Stimulated activated CD8-positive, alpha-beta memory T cell treated with anti-CD3 and anti-CD28 coated beads, Interleukin-15, amount 100 ng/mL, for 48 hours (primary cell): ENCODE measurements at regions not wholly inside any gene's neighbourhood (a gene's known extent, or its start where the extent isn't known, plus 50 kb on each side); places are given as distances from the start of the nearest gene placed in this dataset.

Experiments
- DNase-seq, 2 donors: peaks; one replicate each; pipeline ENCODE4 v3.0.0-alpha.2; 2020; ENCODE audit warnings: low read depth in 2 of 2

DNA sequence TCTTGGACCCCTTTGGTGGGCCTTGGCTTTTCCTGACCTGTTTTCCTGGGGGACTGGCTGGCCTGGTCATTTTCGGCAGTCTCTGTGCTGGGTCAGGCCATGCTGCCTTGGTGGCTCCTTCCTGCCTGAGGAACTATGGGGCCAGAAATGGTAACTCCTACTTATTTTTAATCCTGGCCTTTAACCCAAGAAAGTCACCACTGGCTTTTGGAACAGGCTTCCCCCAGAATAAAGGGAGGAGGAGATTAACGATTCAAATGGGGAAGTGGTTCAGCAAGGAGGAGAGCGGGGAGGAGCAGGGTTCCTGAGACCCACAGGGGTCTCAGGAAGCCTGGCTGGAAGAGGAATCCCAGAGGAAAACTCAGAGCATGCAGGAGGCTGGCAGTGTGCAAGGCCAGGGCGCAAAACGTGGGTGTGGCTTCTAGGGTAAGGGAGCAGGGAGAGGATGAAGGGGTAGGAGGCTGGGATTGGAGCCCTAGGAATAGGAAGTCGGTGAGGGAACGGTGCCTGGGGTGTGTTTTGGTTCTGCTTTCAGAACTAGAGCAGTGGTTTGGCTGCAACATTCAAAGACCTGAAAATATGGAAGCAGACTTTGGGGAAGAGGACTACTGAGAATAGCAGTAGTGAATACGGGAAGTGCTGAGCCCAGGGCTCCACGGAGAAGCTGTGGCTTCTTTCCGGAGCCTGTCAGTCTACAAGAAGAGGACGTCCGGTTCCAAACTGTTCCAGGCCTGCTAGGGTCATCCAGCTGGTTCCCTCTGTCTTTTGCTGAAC lies 271.1 kb upstream of the KLF4 start:
- DNase-seq = no peak

DNA sequence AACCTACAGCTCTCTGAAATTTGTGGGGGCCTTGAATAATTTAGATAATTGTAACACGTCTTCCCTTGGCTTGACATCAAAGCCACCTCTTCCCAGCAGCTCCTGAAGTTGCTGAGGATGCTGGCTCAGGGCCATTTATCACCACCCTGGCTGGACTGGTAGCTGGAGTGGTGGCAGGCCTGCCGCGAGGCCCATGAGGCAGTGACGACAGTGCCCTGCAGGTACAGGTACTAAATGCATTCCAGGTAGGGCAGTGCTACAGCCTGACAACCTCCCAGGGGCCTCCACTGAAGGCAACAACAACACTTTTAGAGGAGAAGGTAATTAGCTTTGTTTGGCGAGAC lies 270.2 kb upstream of the KLF4 start:
- no peak for DNase-seq

DNA sequence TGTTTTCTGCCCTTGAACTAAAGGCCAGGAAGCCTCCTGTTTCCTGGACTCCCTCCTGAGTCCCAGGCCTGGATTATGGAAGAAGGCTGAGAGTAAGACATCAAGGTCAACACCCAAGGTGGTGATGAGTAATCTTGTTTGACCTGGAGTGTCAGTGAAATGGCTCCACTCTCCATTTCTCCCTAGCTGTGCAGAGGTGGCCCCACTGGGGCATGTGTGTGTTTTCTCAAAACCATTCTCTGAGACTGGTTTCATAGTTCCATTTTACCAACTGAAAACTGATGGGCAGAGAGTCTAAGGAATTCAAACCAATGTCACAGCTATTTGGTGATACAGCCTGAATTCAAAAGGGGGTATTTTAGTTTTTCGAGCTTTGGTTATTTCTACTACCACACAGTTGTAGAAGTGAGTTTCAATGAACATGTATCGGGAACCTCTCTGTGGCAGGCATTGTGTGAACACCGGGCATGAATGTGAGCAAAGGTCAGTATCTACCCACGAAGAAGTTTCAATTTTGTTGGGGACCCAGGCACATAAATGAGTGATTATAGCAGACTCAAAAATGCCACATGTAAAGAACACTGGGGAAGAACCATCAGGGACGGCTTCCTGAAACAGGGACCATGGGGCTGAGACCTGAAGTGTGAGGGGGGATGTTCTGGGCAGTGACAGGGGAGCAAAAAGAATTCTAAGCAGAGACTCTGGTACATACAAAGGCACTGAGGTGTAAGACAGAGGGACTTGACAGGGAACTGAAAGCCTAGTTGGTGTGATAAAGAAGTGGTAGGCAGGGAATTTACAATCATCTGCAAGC lies 269.6 kb upstream of the KLF4 start:
- no peak for DNase-seq

GRCh38 chr9:107756091-107756490 lies 266.5 kb upstream of the KLF4 start:
- no peak for DNase-seq

DNA sequence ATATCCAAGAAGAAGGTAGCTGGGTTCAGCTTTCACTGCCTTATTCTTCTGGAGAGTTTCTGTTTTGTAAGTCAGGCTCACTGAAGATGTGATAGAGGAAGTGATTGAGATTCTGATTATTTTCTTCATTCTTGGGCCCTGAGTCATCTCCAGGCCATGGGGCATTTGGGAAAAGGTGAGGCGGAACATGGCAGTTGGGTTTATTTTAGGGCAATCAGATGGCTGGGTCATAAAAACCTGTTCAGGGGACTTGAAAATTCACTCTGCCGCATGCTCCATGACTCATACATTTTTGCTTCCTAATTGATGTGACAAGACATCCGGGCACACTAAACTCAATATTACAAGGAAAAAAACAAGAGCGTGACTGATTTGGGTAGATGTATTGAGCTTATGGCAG lies 265.7 kb upstream of the KLF4 start:
- no peak for DNase-seq

GRCh38 chr9:107751567-107752210 lies 262.1 kb upstream of the KLF4 start:
- DNase-seq = no peak

DNA sequence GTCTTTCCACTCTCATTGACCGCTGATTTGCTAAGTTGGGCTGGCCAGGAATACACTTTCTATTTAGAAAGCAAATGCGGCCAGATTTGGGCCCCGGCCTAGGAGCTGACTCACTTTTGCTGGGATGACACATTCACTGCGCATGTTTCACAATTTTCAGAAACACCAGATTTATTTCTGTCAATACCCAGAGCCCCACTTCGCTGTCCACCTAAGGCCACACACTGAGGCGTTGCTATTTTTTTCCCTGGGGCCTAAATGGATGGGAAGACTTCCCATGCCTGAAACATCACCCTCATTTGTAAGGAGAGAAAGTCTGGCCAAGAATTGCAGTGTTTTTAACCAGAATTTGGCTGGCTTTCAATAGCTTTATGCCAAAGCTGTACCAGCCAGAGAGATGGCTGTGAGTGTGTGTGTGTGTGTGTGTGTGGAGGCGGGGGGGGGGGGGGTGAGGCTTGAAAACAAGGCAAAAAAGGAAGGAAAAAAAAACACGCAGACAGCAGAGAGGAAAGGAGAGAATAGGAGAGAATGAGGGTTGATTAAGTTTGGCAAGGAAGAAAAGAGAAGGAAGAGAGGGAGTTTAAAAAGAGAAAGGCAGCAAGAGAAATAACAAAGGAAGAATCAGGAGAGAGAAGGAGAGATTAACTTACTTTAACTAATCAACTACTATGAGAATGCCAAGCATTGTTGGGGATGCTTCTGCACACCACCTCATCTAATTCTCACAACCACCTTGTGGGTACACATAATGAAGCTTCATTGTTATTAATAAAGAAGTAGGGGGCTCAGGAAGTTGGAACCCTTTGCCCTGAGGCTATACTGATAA lies 261.4 kb upstream of the KLF4 start:
- DNase-seq = no peak

DNA sequence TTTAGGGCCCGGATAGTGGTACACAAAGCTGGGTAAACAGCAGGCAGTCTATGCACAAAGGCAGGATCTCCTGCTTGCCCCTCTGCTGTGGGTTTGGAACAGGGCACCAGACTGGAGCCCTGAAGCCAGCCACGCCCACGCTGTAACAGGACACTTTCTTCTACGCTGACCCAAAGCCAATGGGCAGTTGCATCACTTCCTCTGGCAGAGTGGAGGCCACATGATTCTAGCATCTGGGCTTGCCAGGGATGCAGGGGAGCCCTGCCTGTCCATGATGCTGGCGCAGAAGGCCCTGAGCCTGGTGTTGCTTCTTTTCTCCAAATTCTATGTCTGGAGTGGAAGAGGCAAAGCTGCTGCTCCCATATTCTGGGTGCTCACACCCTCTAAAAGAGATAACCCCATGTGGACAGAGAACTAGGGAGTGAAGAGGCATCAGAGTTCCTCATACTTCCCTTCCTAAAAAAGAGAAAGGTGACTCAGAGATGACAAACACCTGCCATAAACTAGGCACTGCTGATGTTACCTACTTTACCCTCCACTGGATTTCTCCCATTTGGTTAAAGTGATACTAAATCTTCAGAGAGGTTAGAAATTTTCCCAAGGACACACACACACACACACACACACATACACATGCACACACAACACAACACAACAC lies 260.3 kb upstream of the KLF4 start:
- DNase-seq = no peak

DNA sequence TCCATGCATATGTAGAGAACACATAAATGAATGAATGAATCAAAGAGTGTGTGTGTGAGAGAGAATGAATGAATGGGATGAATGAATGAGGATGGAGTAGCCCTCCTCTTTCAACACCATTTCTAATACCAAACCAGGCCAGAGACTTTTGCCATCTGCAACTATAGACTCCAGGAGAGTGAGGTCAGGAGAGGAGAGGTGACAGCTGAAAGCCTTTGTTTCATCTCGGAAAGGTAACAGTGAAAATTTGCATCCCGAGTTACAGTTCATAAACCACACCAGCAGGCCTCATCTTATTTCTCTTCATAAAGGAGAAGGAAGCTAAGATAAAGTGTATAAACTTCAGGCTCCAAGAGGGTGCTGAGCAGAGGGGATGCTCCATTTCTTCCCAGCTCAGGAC lies 255.3 kb upstream of the KLF4 start:
- DNase-seq = no peak

DNA sequence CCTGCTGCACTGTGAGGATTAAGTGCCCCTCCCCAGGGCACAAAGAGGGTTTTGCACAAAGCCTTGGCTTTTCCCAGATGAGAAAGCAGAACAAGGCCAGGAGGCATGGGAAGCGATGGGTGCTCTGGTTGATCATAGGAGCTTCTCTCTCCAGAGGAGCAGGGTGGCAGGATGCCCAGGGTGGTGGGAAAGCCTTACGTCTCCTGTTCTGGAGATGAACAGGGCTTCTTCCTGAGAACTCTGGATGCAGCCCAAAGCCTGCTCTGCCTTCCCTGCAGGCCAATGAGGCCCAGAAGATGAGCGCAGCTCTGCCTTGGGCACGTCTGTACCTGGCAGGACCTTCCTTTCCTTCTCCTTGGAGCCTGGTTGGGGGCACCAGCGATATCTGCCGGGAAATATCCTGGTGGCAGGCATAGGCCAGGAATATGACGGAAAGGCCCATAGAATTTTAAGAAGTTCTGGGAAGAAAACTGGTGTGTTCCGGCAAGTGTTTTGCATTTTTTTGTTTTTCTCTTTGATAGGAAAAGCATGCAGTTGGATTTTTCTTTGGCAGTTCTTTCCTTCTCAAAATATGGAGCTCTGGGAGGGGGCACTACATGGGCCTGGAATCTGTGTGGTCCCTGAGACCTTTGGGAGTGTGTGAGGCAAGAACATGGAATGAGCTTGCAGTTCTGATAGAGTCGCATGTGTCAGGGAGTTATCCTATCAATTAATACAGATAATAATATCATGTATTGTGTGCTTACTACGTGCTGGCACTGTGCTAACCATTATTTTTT lies 253.2 kb upstream of the KLF4 start:
- no peak for DNase-seq

DNA sequence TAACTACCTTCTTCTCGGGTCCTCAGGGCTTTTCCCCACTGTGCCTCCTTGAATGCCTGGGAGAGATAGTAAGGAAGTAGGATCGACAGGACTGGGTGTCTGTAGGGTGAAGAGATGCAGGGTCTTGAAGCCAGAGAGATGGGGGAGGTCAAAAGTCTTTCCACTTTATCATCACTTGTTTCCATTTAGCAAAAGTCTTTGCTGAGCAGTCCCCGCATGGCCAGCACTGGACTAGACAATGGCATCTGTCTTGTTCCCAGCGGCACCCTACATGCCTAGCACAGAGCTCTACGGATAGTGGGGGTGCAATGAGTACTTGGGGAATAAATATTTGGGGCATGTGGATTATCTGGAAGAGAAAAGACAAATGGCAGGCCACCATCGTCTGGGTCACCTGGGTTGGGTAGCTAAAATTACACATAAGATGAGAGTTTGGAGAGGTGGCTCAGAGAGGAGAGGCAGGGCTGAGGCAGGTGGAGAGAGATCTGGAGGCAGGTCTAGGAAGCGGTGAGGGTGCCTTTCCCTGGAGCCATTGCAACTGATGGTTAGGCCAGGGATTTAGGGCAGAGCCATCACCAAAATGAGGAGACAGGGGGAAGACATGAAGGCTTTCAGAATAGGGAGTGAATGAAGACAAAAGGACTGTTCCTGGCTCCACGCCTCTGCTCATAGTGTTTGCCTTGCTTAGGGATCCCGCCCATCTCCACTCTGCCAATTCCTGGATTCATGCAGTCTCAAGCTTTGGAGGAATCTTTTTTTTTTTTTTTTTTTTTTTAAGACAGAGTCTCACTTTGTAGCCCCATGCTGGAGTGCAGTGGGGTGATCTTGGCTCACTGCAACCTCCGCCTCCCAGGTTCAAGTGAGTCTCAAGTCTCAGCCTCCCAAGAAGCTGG lies 250.8 kb upstream of the KLF4 start:
- DNase-seq = no peak

DNA sequence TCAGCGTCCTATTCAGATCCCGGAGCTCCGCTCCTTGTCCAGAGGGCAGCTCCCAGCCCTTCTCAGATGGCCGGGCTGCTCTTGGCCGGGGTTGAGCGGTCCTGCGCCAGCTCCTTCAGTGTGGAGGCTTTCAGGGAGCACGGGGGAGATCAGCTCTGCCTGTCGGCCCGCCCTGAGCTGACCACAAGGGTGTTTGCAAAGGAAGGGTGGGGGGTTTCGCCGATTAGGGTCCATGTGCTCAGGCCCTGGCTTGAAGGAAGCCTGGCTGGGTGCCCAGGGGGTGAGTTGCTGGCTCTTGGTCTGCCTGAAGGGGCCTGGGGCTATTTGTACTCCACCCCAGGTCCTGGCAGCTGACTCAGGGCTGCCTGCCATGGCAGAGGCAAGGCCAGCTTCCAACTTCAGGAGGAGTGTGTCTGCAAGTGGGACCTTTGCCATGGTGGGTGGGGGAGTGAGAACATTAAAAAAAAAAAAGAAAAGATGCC lies 250.1 kb upstream of the KLF4 start:
- DNase-seq = no peak

DNA sequence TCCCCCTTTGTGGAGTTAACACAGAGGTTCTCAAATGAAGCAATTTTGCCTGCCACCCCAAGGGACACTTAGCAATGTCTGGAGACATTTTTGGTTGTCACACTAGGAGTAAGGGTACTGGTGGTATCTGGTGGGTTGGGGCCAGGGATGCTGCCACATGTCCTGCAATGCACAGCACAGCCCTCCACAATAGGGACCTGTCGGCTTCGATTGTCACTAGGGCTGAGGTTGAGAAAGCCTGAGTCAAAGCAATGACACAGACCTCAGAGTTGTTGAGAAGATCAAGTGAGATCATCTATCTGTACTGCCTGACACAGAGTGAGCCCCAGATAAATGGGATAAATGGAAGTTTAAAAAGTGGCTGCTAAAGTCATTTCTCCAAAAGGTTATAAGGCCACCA lies 249.2 kb upstream of the KLF4 start:
- DNase-seq = no peak

DNA sequence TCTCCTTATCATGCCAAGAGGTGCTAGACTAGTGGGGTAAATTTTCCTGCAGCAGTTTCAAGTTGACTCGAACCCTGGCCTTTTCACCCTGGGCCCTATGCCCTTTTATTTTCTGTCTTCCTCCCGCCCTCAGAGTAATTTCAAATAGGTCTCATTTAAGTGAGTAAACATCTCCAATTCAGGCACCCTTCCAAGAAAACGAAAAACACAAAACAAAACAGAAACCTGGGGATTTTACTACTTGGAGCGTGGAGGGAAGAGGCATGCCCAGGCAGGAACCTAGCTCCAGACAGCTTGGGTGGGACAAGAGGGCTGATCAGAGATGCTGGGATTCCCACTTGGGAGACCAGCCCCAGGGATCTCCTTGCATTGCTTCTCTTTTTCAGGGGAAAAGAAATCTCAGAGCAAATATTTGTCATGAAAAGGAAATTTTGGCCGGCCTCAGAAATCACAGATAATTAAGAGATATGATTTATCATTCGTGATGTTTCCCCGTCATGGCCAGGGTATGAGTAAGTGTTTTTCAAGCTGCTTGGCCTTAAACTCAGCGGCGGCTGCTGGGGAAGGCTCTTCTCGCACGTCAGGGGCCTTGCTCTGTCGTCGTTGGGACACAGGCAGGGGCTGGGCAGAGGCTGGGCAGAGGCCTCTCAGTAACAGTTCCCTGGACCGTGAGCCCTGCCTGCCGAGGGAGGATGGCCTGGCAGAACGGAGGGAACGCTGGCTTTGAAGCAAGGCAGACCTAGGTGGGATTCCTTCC lies 248.6 kb upstream of the KLF4 start:
- DNase-seq = no peak

DNA sequence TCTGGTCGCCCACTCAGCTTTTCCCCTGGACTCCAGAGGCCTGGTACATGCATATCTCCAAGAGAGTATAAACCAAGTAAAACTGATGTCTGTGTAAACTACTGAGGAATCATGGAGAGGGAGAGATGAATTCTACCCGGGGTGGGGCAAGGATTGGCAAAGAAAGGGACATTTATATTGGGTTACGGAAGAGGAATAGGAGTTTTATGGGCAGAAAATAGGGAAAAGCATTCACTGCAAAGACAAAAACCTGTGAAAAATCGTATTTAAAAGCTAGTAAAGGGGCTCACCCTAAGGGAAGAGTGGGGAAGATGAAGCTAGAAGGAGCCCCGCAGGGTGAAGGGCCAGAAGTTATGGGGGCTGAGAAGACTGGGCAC lies 248.0 kb upstream of the KLF4 start:
- no peak for DNase-seq

DNA sequence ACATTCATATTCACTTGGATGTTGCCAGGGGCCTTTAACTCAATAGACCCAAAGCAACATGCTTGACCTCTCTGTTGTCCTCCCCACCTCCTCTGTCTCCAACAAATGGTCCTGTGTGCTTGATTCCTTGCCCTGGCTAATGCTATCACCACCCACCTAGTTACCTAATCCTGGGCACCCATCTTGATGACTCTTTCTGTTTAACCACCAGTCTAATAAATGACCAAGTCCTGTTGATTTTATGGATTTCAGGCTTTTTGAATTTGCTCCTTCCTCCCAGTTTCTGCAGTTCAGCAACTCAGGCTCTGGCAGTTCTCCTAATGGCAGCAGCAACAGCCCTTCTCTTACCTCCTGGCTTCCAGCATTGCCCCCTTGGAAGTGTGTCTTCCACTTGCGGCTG lies 246.3 kb upstream of the KLF4 start:
- no peak for DNase-seq

DNA sequence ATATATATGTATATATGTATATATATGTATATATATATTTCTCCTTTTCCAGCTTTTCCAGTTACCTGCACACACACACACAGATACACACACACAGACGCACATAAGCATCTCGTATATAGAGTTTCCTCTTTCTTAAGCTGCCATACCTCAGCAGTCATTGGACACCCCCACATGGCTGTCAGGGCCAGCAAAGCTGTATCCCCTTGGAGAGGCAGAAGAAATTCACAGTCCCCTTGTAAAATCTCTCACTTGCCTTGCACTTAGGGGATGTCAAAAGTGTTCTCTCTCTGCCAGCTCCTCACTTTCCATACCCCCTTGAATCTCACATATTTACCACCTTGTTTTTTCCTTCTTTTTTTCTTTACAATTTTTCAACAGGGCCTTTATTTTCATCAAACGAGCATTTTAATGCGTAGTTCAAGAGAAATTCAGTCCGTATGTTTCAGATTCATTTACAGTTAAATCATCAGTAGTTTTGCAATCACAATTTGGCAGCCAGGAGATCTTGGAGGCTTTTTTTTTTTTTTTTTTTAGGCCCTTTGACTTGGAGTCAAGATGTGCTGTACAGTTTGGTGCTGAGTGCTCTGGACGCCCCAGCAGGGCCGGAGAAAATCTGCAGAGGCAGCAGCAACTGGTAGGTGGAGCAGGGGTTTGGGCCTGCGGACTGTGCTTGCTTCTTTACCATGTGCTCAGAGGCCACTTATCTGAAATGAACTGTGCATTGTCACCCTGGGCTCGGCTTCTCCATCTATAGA lies 244.9 kb upstream of the KLF4 start:
- DNase-seq = no peak

DNA sequence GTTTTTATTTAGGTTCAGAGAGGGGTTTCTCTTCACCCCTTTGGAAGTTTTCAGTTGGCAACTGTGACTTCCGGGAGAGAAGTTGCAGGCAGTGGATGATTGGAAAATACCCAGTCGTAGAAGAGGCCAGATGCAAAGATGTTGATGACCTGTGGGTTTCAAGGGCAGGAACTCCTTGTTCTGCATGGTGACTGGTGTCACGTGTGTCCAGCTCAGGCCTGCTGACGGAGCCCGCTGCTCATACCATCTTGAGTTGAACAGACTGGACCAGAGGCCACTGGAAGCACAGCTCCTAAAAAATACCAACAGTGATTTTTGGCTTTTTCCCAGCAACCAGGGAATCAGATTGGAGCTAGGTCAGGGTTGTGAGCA lies 243.9 kb upstream of the KLF4 start:
- no peak for DNase-seq
